Heart left ventricle (tissue), 16 donors: ENCODE measurements at regions not wholly inside any gene's neighbourhood (a gene's known extent, or its start where the extent isn't known, plus 50 kb on each side); places are given as distances from the start of the nearest gene placed in this dataset.
A peak's percentile ranks its signal among the peaks of the same experiment; 100 is the strongest.

Experiments
- ATAC-seq, 4 donors: fragments of 200-7000 bp; cut with Tn5 transposase; one replicate each; pipeline ENCODE4 v1.9.1; 2020 to 2022; ENCODE audit warnings: moderate library complexity in 4 of 4, mild to moderate bottlenecking in 3 of 4, moderate number of reproducible peaks in 1 of 4
- DNase-seq, 5 donors: peaks; one replicate each; pipeline ENCODE4 v3.0.0-alpha.2; 2020
- H3K27ac ChIP-seq, 12 donors: fragments of 200-600 bp; sonication (generic) in 4 of 12; one replicate each; pipeline versions ENCODE4 v1.5.0 to v1.8.0; 2016 to 2022; ENCODE audit warnings: mild to moderate bottlenecking in 2 of 12
- H3K27me3 ChIP-seq, 9 donors: fragments of 200-600 bp; sonication (generic) in 2 of 9; one replicate each; pipeline versions ENCODE4 v1.5.1 to v1.8.0; 2016 to 2022; ENCODE audit warnings: mild to moderate bottlenecking in 3 of 9
- H3K36me3 ChIP-seq, 9 donors: fragments of 200-600 bp; sonication (generic) in 2 of 9; one replicate each; pipeline versions ENCODE4 v1.5.0 to v1.8.0; 2018 to 2022; ENCODE audit warnings: mild to moderate bottlenecking in 2 of 9
- H3K4me1 ChIP-seq, 12 donors: fragments of 200-600 bp; sonication (generic) in 4 of 12; one replicate each; pipeline versions ENCODE4 v1.5.0 to v1.8.0; 2016 to 2022; ENCODE audit warnings: mild to moderate bottlenecking in 3 of 12
- H3K4me3 ChIP-seq, 12 donors: fragments of 200-600 bp; sonication (generic) in 4 of 12; one replicate each; pipeline versions ENCODE4 v1.5.0 to v1.8.0; 2017 to 2022; ENCODE audit warnings: mild to moderate bottlenecking in 9 of 12, moderate library complexity in 4 of 12
- H3K9me3 ChIP-seq, 12 donors: fragments of 200-600 bp; sonication (generic) in 4 of 12; one replicate each; pipeline versions ENCODE4 v1.5.0 to v1.8.0; 2016 to 2022; ENCODE audit warnings: mild to moderate bottlenecking in 1 of 12
- CTCF ChIP-seq, 12 donors: fragments of 200-600 bp; sonication (generic) in 4 of 12; IDR thresholded peaks; one replicate each; pipeline versions ENCODE4 v1.5.0 to v1.8.0; 2018 to 2022; ENCODE audit warnings: antibody characterized with exemption in 12 of 12, mild to moderate bottlenecking in 5 of 12
- POLR2A ChIP-seq, 2 donors: fragments of 450-650 bp; IDR thresholded peaks; one replicate each; pipeline ENCODE4 v1.6.1; 2017; ENCODE audit warnings: antibody characterized with exemption in 2 of 2, mild to moderate bottlenecking in 2 of 2, moderate library complexity in 2 of 2
- WGBS, 4 donors: extraction: QIAGEN DNeasy Blood & Tissue Kit in 2 of 4; methylation state at CpG; one replicate each; pipeline versions ENCODE4 v1.1.5 to v1.1.7; 2013 to 2018; 5-methylcytosine and 5-hydroxymethylcytosine counted together
- intact Hi-C, 10 donors: fragments of 100-400 bp; cut with DNase I; formaldehyde crosslinking; loops; one replicate each; pipeline versions ENCODE4 v1.11.1 to v1.14.2; 2022
- donor health status: ischemic (EF 13 %, LVEDD 7.1; RV severe dilation, severe dysfunction).
- donor health status: healthy with polysubstance abuse.
- donor health status: DM: no; HTN: yes; CAD: no.
- donor health status: DM: no; HTN: no; CAD: no.
- donor health status: ischemic (EF 25% LVEDD 6.9; RV normal size, moderate dysfunction).
- donor health status: ischemic (EF 25% LVEDD 5.7; RV mildly dilated, moderate dysfunction).
- donor health status: healthy.
- donor health status: DM: yes; HTN: yes; CAD: no.
- donor health status: ischemic (EF 35%, LVEDD 5.7; RV mildly dilated, moderate dysfunction).
- donor health status: nonischemic (EF 11% LVEDD 7.7; RV severe dilation, severe dysfunction).
- donor health status: DM: yes; HTN: yes; CAD: no.
- donor health status: PGD.
- donor health status: ischemic (EF 29% LVEDD 5.4; RV normal size, mild dysfunction).
- donor health status: nonischemic (EF 23%, LVEDD 6.1; RV moderate dilation, normal function).

- 84 to 88% (median 87%) methylated on average over 5 of the region's 5 CpGs for WGBS, 4 donors
- ATAC-seq (no peak), DNase-seq (no peak)
- peaks cover 0 to 2% (median 0%) of the 10 kb centered on the region in 12 donors for H3K4me1 ChIP-seq
- no peak overlapping the region for H3K27ac ChIP-seq
- H3K36me3 ChIP-seq, result no peaks in the 10 kb centered on the region
- H3K4me3 ChIP-seq, result no peak overlapping the region
- no peaks in the 10 kb centered on the region for H3K27me3 ChIP-seq
- intact Hi-C loops, result no loop called here
- TF ChIP-seq CTCF (IDR thresholded peaks at IDR 0.05) (no peak), POLR2A (IDR thresholded peaks at IDR 0.05) (no peak)
- H3K9me3 ChIP-seq, result no peaks in the 10 kb centered on the region
These were observed 223.1 kb upstream of the KIRREL3 start for GRCh38 chr11:127223633-127224032.

- intact Hi-C loops, result no loop called here
- no peak overlapping the region for H3K4me3 ChIP-seq
- peaks cover 0 to 2% (median 0%) of the 10 kb centered on the region in 12 donors for H3K4me1 ChIP-seq
- 17 to 32% (median 19%) methylated on average over 1 of the region's 1 CpG for WGBS, 4 donors
- ATAC-seq (no peak), DNase-seq (no peak)
- no peaks in the 10 kb centered on the region for H3K36me3 ChIP-seq
- H3K27ac ChIP-seq, result no peak overlapping the region
- no peaks in the 10 kb centered on the region for H3K9me3 ChIP-seq
- H3K27me3 ChIP-seq, result no peaks in the 10 kb centered on the region
- TF ChIP-seq CTCF (IDR thresholded peaks at IDR 0.05) (no peak), POLR2A (IDR thresholded peaks at IDR 0.05) (no peak)
These were observed 222.5 kb upstream of the KIRREL3 start for GRCh38 chr11:127223026-127223425.

- Histone ChIP-seq H3K4me3 (no peak overlapping the region), H3K27me3 (no peaks in the 10 kb centered on the region), H3K4me1 (peaks cover 0 to 6% (median 0%) of the 10 kb centered on the region in 12 donors), H3K36me3 (no peaks in the 10 kb centered on the region), H3K27ac (no peak overlapping the region), H3K9me3 (no peaks in the 10 kb centered on the region)
- TF ChIP-seq POLR2A (IDR thresholded peaks at IDR 0.05), result no peak
- no peak for TF ChIP-seq CTCF (IDR thresholded peaks at IDR 0.05)
- DNase-seq (no peak), ATAC-seq (no peak)
- 74 to 92% (median 91%) methylated on average over 2 of the region's 2 CpGs for WGBS, 4 donors
- intact Hi-C loops, result no loop called here
These were observed 219.1 kb upstream of the KIRREL3 start for GRCh38 chr11:127219704-127220103.

- Histone ChIP-seq H3K36me3 (no peaks in the 10 kb centered on the region), H3K4me3 (no peak overlapping the region), H3K27me3 (no peaks in the 10 kb centered on the region), H3K4me1 (peaks cover 0 to 6% (median 0%) of the 10 kb centered on the region in 12 donors), H3K27ac (peak overlapping the region in 1 of 12 donors; percentile 0), H3K9me3 (no peaks in the 10 kb centered on the region)
- WGBS, 4 donors, result 44 to 71% (median 48%) methylated on average over 3 of the region's 3 CpGs
- TF ChIP-seq POLR2A (IDR thresholded peaks at IDR 0.05) (no peak), CTCF (IDR thresholded peaks at IDR 0.05) (no peak)
- DNase-seq (no peak), ATAC-seq (peak in 2 of 4 donors; percentile 69 to 72)
- intact Hi-C loops, result no loop called here
These were observed 217.7 kb upstream of the KIRREL3 start for GRCh38 chr11:127218275-127218608.
